ENCODE measurements at regions not wholly inside any gene's neighbourhood (a gene's known extent, or its start where the extent isn't known, plus 50 kb on each side); places are given as distances from the start of the nearest gene placed in this dataset.
A peak's percentile ranks its signal among the peaks of the same experiment; 100 is the strongest.

GRCh38 chr10:42932116-42932515 lies 144.8 kb upstream of the RET start:
- intact Hi-C loops (cut with DNase I), result no loop called here
- no peak for DNase-seq (ENCODE audit: low spot score)

GRCh38 chr10:42932735-42933447 lies 144.0 kb upstream of the RET start:
- intact Hi-C loops (cut with DNase I), result no loop called here
- DNase-seq (ENCODE audit: low spot score), result peak; percentile 71

GRCh38 chr10:42933448-42934340 lies 143.2 kb upstream of the RET start:
- peak; percentile 73 for DNase-seq (ENCODE audit: low spot score)
- intact Hi-C loops (cut with DNase I), result no loop called here

- intact Hi-C loops (cut with DNase I), result no loop called here
- peak; percentile 72 for DNase-seq (ENCODE audit: low spot score)
Measured at GRCh38 chr10:42934351-42934811, 142.5 kb upstream of the RET start.

GRCh38 chr10:42934842-42935241 lies 142.0 kb upstream of the RET start:
- intact Hi-C loops (cut with DNase I), result no loop called here
- DNase-seq (ENCODE audit: low spot score), result peak; percentile 1

GRCh38 chr10:42935466-42935865 lies 141.4 kb upstream of the RET start:
- intact Hi-C loops (cut with DNase I), result no loop called here
- DNase-seq (ENCODE audit: low spot score), result no peak

- intact Hi-C loops (cut with DNase I), result no loop called here
- DNase-seq (ENCODE audit: low spot score), result peak; percentile 65
Measured at GRCh38 chr10:42936580-42936979, 140.3 kb upstream of the RET start.

- peak; percentile 20 for DNase-seq (ENCODE audit: low spot score)
- intact Hi-C loops (cut with DNase I), result no loop called here
Measured at GRCh38 chr10:42937048-42937447, 139.8 kb upstream of the RET start.

GRCh38 chr10:42937649-42938180 lies 139.2 kb upstream of the RET start:
- intact Hi-C loops (cut with DNase I), result no loop called here
- DNase-seq (ENCODE audit: low spot score), result peak; percentile 29

GRCh38 chr10:42938351-42938750 lies 138.5 kb upstream of the RET start:
- intact Hi-C loops (cut with DNase I), result no loop called here
- peak; percentile 63 for DNase-seq (ENCODE audit: low spot score)

- no peak for DNase-seq (ENCODE audit: low spot score)
- intact Hi-C loops (cut with DNase I), result no loop called here
Measured at GRCh38 chr10:42939237-42939636, 137.6 kb upstream of the RET start.

- peak; percentile 63 for DNase-seq (ENCODE audit: low spot score)
- intact Hi-C loops (cut with DNase I), result no loop called here
Measured at GRCh38 chr10:42939685-42940366, 137.0 kb upstream of the RET start.

- DNase-seq (ENCODE audit: low spot score), result no peak
- intact Hi-C loops (cut with DNase I), result no loop called here
Measured at GRCh38 chr10:42940487-42941294, 136.2 kb upstream of the RET start.

GRCh38 chr10:42941295-42941644 lies 135.6 kb upstream of the RET start:
- intact Hi-C loops (cut with DNase I), result no loop called here
- no peak for DNase-seq (ENCODE audit: low spot score)

- no peak for DNase-seq (ENCODE audit: low spot score)
- intact Hi-C loops (cut with DNase I), result no loop called here
Measured at GRCh38 chr10:42941790-42942189, 135.1 kb upstream of the RET start.

- DNase-seq (ENCODE audit: low spot score), result no peak
Measured at GRCh38 chr10:42942279-42942950, 134.5 kb upstream of the RET start.

GRCh38 chr10:42943025-42943818 lies 133.6 kb upstream of the RET start:
- intact Hi-C loops (cut with DNase I), result no loop called here
- peak; percentile 33 for DNase-seq (ENCODE audit: low spot score)

More at GRCh38 chr10:42942279-42942950, 134.5 kb upstream of the RET start:
- intact Hi-C loops (cut with DNase I), result no loop called here

GRCh38 chr10:42948040-42948439 lies 128.8 kb upstream of the RET start:
- no peak for DNase-seq (ENCODE audit: low spot score)
- intact Hi-C loops (cut with DNase I), result no loop called here

All from cardiac septum (tissue), 1 donor.